Spleen (tissue), 11 donors: ENCODE measurements at regions not wholly inside any gene's neighbourhood (a gene's known extent, or its start where the extent isn't known, plus 50 kb on each side); places are given as distances from the start of the nearest gene placed in this dataset.
"Not testable (repeated sequence)": the region's sequence is repeated elsewhere in the genome, so short reads cannot be mapped to it uniquely, and the experiment has no call there.

Experiments
- DNase-seq: peaks from one replicate; pipeline ENCODE4 v3.0.0-alpha.2; 2020
- H3K27ac ChIP-seq, 8 donors: fragments of 200-600 bp; sonication (generic) in 7 of 8; 1 replicate in 4 of 8; 2 replicates in 4 of 8; pipeline versions ENCODE4 v1.5.0 to v1.8.0; 2016 to 2021; ENCODE audit warnings: inconsistent platforms in 4 of 8, mild to moderate bottlenecking in 4 of 8, moderate library complexity in 1 of 8
- H3K27me3 ChIP-seq, 7 donors: fragments of 200-600 bp; sonication (generic) in 6 of 7; replicated peaks in 1 of 7; 1 replicate in 4 of 7; 2 replicates in 3 of 7; pipeline versions ENCODE4 v1.5.0 to v1.8.0; 2016 to 2021; ENCODE audit warnings: inconsistent platforms in 3 of 7, mild to moderate bottlenecking in 1 of 7
- H3K36me3 ChIP-seq, 6 donors: fragments of 200-600 bp; sonication (generic) in 5 of 6; 1 replicate in 4 of 6; 2 replicates in 2 of 6; pipeline versions ENCODE4 v1.5.0 to v1.8.0; 2016 to 2021; ENCODE audit warnings: inconsistent platforms in 2 of 6
- H3K4me1 ChIP-seq, 6 donors: fragments of 200-600 bp; sonication (generic) in 5 of 6; 1 replicate in 3 of 6; 2 replicates in 3 of 6; pipeline versions ENCODE4 v1.5.0 to v1.8.0; 2016 to 2021; ENCODE audit warnings: inconsistent platforms in 3 of 6
- H3K4me3 ChIP-seq, 8 donors: fragments of 200-600 bp; sonication (generic) in 7 of 8; 1 replicate in 4 of 8; 2 replicates in 4 of 8; pipeline versions ENCODE4 v1.5.0 to v1.8.0; 2016 to 2021; ENCODE audit warnings: inconsistent platforms in 4 of 8, mild to moderate bottlenecking in 4 of 8, moderate library complexity in 2 of 8
- H3K9me3 ChIP-seq, 8 donors: fragments of 200-600 bp; sonication (generic) in 7 of 8; 1 replicate in 4 of 8; 2 replicates in 4 of 8; pipeline versions ENCODE4 v1.5.0 to v1.8.0; 2016 to 2021; ENCODE audit warnings: inconsistent platforms in 4 of 8
- CTCF ChIP-seq, 11 experiments: fragments of 200-600 bp in 7 of 11; fragments of 450-650 bp in 4 of 11; sonication (generic) in 4 of 11; IDR thresholded peaks in 8 of 11; conservative IDR thresholded peaks in 3 of 11; 1 replicate in 7 of 11; 2 replicates in 4 of 11; pipeline versions ENCODE4 v1.4.0 to v1.8.0; 2016 to 2021; ENCODE audit warnings: antibody characterized with exemption in 11 of 11, inconsistent platforms in 4 of 11, mild to moderate bottlenecking in 1 of 11
- POLR2A ChIP-seq, 3 donors: fragments of 450-650 bp; IDR thresholded peaks; one replicate each; pipeline ENCODE4 v1.5.1; 2017; ENCODE audit warnings: antibody characterized with exemption in 3 of 3, mild to moderate bottlenecking in 1 of 3
- POLR2AphosphoS5 ChIP-seq, 3 donors: sonication (generic); formaldehyde crosslinking; IDR thresholded peaks; one replicate each; pipeline ENCODE4 v1.5.1; 2017; ENCODE audit warnings: antibody characterized with exemption in 3 of 3
- WGBS, 5 donors: extraction: QIAGEN DNeasy Blood & Tissue Kit in 3 of 5; methylation state at CpG; one replicate each; pipeline versions ENCODE4 v1.1.5 to v1.1.7; 2013 to 2018; 5-methylcytosine and 5-hydroxymethylcytosine counted together
- intact Hi-C: fragments of 100-400 bp; cut with DNase I; formaldehyde crosslinking; loops from one replicate; pipeline ENCODE4 v1.15.0; 2023; ENCODE audit warnings: low total_unique reads
- donor health status: healthy with polysubstance abuse.
- donor health status: DM: no; HTN: no; CAD: no; lungs with moderate emphysema.
- donor health status: DM: no; HTN: no; CAD: no.
- donor health status: Bipolar disorder and iron deficiency.
- donor health status: healthy.
- donor health status: DM: no; HTN: no; CAD: no.
- donor health status: DM: yes; HTN: yes; CAD: no.

- intact Hi-C loops = no loop called here
- Histone ChIP-seq H3K9me3 (peaks cover 0 to 11% (median 0%) of the 10 kb centered on the region in 8 donors), H3K27me3 (peaks cover 0 to 21% (median 0%) of the 10 kb centered on the region in 7 donors), H3K27ac (no peak overlapping the region), H3K4me3 (no peak overlapping the region), H3K4me1 (no peaks in the 10 kb centered on the region), H3K36me3 (no peaks in the 10 kb centered on the region)
- no peak for TF ChIP-seq CTCF (IDR thresholded peaks at IDR 0.05 in 8 of 11, conservative IDR thresholded peaks at IDR 0.05 in 3 of 11)
- TF ChIP-seq POLR2A (IDR thresholded peaks at IDR 0.05) = no peak
- no peak for TF ChIP-seq POLR2AphosphoS5 (IDR thresholded peaks at IDR 0.05)
- WGBS, 5 donors = 66 to 86% (median 82%) methylated on average over 14 to 17 of the region's 17 CpGs
- no peak for DNase-seq
Measured at GRCh38 chr2:240383099-240383758, 52.2 kb upstream of the GPC1 start.

- intact Hi-C loops = no loop called here
- peak; percentile 68 for DNase-seq
- 82 to 96% (median 90%) methylated on average over 18 to 29 of the region's 29 CpGs for WGBS, 5 donors
- no peak overlapping the region for H3K27ac ChIP-seq
- no peaks in the 10 kb centered on the region for H3K36me3 ChIP-seq
- no peaks in the 10 kb centered on the region for H3K4me1 ChIP-seq
- H3K27me3 ChIP-seq = peaks cover 0 to 21% (median 0%) of the 10 kb centered on the region in 7 donors
- TF ChIP-seq POLR2AphosphoS5 (IDR thresholded peaks at IDR 0.05) = no peak
- TF ChIP-seq CTCF (IDR thresholded peaks at IDR 0.05 in 8 of 11, conservative IDR thresholded peaks at IDR 0.05 in 3 of 11) = no peak
- H3K4me3 ChIP-seq = no peak overlapping the region
- peaks cover 0 to 11% (median 0%) of the 10 kb centered on the region in 8 donors for H3K9me3 ChIP-seq
Measured at GRCh38 chr2:240383871-240384700, 51.4 kb upstream of the GPC1 start.

- peaks cover 0 to 21% (median 0%) of the 10 kb centered on the region in 7 donors for H3K27me3 ChIP-seq
- H3K4me1 ChIP-seq = peaks cover 0 to 1% (median 0%) of the 10 kb centered on the region in 6 donors
- TF ChIP-seq POLR2AphosphoS5 (IDR thresholded peaks at IDR 0.05) = no peak
- TF ChIP-seq POLR2A (IDR thresholded peaks at IDR 0.05) = no peak
- TF ChIP-seq CTCF (IDR thresholded peaks at IDR 0.05 in 8 of 11, conservative IDR thresholded peaks at IDR 0.05 in 3 of 11) = no peak
- peak; percentile 45 for DNase-seq
- no peak overlapping the region for H3K27ac ChIP-seq
- no peaks in the 10 kb centered on the region for H3K36me3 ChIP-seq
- peaks cover 0 to 10% (median 0%) of the 10 kb centered on the region in 8 donors for H3K9me3 ChIP-seq
- intact Hi-C loops = no loop called here
- WGBS, 5 donors = 81 to 87% (median 87%) methylated on average over 15 of the region's 15 CpGs
- H3K4me3 ChIP-seq = no peak overlapping the region
Measured at GRCh38 chr2:240384711-240385450, 50.6 kb upstream of the GPC1 start.

GRCh38 chr2:240385451-240386161, 49.9 kb upstream of the GPC1 start:
- intact Hi-C loops, H3K9me3 ChIP-seq, H3K4me1 ChIP-seq, H3K4me3 ChIP-seq, H3K36me3 ChIP-seq, H3K27ac ChIP-seq: not testable (repeated sequence)
- 73 to 94% (median 80%) methylated on average over 1 to 3 of the region's 3 CpGs for WGBS, 5 donors
- H3K27me3 ChIP-seq = peaks cover 0 to 21% (median 0%) of the 10 kb centered on the region in 7 donors
- DNase-seq = peak; percentile 69
